Lower leg skin (tissue), 3 donors: ENCODE measurements at regions not wholly inside any gene's neighbourhood (a gene's known extent, or its start where the extent isn't known, plus 50 kb on each side); places are given as distances from the start of the nearest gene placed in this dataset.

Source experiments
- CTCF ChIP-seq, 3 donors: fragments of 450-650 bp; IDR thresholded peaks; one replicate each; pipeline ENCODE4 v1.5.1; 2016; ENCODE audit warnings: antibody characterized with exemption in 3 of 3, mild to moderate bottlenecking in 3 of 3, moderate library complexity in 2 of 3
- POLR2A ChIP-seq, 2 donors: fragments of 450-650 bp; IDR thresholded peaks; one replicate each; pipeline ENCODE4 v1.6.1; 2016 to 2017; ENCODE audit warnings: antibody characterized with exemption in 2 of 2, mild to moderate bottlenecking in 1 of 2, moderate library complexity in 1 of 2

- TF ChIP-seq CTCF (IDR thresholded peaks at IDR 0.05), result no peak
- no peak for TF ChIP-seq POLR2A (IDR thresholded peaks at IDR 0.05)
Observed at GRCh38 chr4:25575611-25576010, 80.0 kb upstream of the SLC34A2 start.
